OCI-LY3 (cell line): ENCODE measurements at regions not wholly inside any gene's neighbourhood (a gene's known extent, or its start where the extent isn't known, plus 50 kb on each side); places are given as distances from the start of the nearest gene placed in this dataset.

ENCODE experiments used
- EZH2phosphoT487 ChIP-seq: fragments of 200-600 bp; shearing (Covaris generic); IDR thresholded peaks from 2 replicates; pipeline ENCODE4 v1.6.1; 2018; ENCODE audit warnings: antibody characterized with exemption, mixed run types, low read depth
- TF ChIP-seq, protein P1 (sequence below): fragments of 200-600, 300-600 bp; sonication (generic); IDR thresholded peaks from 2 replicates; pipeline ENCODE4 v1.5.1; 2014; ENCODE audit warnings: antibody characterized with exemption, low read length, low read depth

DNA sequence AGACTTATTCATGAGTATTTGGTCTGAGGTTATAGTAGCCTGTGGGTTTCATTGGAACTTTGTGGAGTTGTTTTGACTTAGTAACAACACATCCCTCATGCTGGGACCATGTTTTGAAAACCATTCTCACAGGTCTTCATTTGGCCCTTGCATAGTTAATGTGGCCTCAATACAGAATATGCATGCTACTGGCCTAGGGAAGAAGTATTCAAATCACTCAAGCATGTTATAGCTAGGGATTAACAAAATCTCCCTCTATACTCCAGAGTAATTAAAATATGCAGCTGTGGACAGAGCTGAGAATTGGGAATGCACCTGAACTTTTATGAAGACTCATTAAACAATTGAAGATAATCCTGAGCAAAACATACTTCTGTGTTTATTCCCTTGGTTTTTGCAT lies 325.5 kb upstream of the CHAC2 start:
- TF ChIP-seq, protein P1, sequence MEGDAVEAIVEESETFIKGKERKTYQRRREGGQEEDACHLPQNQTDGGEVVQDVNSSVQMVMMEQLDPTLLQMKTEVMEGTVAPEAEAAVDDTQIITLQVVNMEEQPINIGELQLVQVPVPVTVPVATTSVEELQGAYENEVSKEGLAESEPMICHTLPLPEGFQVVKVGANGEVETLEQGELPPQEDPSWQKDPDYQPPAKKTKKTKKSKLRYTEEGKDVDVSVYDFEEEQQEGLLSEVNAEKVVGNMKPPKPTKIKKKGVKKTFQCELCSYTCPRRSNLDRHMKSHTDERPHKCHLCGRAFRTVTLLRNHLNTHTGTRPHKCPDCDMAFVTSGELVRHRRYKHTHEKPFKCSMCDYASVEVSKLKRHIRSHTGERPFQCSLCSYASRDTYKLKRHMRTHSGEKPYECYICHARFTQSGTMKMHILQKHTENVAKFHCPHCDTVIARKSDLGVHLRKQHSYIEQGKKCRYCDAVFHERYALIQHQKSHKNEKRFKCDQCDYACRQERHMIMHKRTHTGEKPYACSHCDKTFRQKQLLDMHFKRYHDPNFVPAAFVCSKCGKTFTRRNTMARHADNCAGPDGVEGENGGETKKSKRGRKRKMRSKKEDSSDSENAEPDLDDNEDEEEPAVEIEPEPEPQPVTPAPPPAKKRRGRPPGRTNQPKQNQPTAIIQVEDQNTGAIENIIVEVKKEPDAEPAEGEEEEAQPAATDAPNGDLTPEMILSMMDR = no peak
- TF ChIP-seq EZH2phosphoT487 = no peak
